Activated CD4-positive, CD25-positive, alpha-beta regulatory T cell treated with anti-CD3 and anti-CD28 coated beads, Interleukin-2, amount 50 U/mL, for 24 hours (primary cell): ENCODE measurements at regions not wholly inside any gene's neighbourhood (a gene's known extent, or its start where the extent isn't known, plus 50 kb on each side); places are given as distances from the start of the nearest gene placed in this dataset.
A peak's percentile ranks its signal among the peaks of the same experiment; 100 is the strongest.

ENCODE experiments used
- ATAC-seq, 2 donors: fragments of 150-1000 bp; cut with Tn5 transposase; one replicate each; pipeline ENCODE4 v1.10.0; 2021; ENCODE audit warnings: mild to moderate bottlenecking in 1 of 2, moderate library complexity in 1 of 2

DNA sequence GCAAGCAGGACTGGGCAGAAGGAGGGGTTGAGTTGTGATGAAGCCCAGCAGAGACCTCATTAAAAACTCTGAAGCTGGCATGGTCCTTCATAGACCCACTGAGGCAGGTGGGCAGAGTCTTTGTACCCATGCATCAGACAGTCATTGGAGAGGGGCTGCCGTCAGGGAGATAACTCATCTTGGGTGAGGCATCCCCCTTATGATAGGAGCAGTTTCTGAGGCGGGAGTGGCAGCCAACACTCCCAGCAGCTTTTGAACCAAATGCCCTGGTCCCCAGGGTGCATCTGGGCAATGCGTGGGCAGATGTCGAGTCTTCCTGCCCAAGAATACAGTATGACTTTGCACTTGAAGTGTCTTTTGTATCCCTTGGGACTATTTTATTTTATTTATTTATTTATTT lies 68.1 kb downstream of the HTR5A start:
- no peak for ATAC-seq

DNA sequence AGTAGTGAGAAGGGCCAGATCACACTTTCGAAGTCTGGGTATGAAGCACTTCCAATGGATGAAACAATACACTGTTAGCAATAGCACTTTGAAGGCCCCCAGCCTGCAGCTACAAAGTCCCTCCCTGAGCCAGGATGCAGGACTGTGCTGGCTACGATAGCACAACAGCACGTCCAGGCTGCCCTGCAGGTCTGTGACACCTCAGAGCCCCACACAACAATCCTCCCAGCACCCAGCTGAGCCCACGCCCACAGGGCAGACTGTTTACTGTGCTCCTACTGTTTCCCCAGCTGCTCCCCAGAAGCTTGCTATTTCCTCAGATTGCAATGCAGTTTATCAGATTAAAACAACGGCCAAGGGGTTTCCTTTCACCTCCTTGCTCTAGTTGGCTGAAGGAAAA lies 71.4 kb downstream of the HTR5A start:
- no peak for ATAC-seq

DNA sequence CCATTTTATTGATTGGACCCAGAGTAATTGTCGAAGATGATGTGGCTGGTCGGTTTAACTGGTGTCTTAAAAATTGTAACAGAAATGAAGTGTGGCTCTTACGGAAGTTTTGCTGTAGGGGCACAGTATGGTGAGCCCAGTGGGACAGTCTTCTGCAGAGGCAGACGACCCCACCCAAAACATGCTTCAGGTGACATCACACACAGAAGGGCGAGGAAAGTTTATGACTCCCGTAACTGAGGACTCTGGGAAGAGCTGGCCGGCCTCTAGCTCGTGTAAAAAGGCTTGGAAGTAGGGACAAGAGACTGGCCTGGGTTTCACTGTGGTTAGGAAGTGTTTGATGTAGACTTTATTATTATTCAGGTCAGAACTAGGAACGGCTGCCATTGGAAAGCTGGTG lies 73.3 kb downstream of the HTR5A start:
- ATAC-seq = no peak

DNA sequence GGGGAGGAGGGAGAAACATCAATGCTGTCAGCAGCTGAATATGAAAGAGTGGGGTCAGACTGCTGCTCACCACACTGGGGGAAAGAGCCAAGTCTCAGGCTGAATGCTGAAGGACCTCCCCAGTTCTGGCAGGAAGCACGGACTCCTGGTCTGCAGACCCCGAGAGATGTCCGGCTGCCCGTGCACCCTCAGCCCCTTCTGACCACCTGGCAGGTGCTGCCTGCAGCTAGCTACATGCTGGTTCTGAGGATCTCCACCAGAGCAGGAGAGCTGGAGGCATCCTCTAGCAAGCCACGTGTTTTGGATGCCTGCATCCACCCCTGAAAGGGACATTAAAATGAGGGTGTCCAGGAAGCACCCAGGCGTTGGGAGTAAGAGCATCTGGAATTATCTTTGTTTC lies 74.2 kb downstream of the HTR5A start:
- no peak for ATAC-seq

DNA sequence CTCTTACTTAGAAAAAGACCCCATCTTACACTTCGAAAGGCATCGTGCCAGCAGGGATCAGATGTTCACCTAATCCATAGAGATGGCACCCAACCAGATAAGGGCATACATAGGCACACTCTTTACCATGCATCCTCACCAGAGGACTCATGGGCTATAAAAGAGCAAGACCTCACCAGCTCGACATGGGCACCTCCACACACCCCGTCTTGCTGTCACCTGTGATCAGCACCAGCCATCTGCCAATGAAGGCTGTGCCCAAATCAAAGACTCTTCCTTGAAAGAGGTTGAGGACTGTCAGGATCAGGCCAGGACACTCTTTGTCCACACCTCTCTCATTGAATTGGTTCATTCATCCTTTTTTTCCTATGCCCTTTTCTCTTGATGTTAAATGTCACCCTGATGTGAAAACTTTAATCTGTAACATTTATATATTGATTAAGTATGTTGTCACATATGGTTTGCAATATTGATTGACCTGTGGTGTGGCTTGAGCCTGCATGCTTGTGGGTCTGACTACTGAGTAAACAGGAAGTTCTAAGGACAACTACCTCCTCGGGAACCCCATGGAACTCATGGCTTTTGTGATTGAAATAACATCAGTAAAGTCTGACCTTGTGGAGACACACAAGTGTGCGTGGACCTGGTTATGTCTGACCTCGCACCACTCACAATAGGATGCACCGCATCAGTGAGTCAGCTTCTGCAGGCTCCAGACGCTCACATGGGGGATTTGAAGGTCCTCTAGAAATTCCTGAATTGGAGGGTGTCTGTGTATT lies 75.5 kb downstream of the HTR5A start:
- ATAC-seq = no peak

DNA sequence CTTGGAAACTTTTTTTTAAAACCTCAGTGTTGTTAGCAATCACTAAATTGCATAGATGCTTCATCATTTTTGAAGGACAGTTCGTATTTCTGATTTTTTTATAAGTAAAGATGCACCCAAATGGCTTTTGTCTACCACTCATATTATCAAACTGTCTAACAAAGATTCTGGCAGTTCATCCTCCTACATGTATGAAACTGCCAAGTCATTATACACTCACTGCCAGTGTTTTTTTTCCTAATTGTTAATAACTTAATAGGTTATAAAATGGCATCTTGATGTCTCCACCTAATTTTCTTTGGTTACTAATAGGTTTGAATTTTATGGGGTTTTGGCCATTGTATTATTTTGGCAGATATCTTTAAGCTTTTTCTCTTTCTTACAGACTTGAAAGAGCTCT lies 77.0 kb downstream of the HTR5A start:
- ATAC-seq = no peak

DNA sequence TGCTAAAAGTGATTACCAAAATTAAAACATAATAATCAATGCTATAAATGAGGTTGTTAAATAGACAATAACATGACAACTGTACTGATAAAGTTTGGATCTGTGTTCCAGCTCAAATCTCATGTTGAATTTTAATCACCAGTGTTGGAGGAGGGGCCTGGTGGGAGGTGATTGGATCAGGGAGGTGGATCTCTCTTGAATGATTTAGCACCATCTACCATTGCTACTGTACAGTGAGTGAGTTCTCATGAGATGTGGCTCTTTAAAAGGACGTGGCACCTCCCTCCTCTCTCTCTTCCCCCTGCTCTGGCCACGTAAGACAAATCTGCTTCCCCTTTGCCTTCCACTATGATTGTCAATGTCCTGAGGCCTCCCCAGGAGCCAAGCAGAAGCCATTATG lies 77.5 kb downstream of the HTR5A start:
- no peak for ATAC-seq

DNA sequence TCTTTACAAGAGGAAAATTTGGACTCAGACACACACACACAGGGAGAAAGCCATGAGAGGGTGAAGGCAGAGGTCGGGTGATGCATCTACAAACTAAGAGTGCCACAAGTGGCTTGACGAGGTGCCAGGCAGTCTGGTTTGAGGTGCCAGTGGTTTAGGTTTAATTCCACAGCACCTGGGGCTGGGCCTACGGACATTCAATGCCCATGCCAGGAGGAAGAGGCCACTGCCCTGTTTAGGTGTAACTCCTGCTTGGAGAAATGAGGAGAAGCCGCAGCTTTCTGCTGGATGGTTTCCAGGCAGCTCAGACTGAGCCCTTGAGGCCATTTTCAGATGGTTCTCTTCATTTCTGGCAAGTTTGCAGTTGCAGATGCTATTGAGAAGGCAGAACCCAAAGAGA lies 83.6 kb downstream of the HTR5A start:
- no peak for ATAC-seq

DNA sequence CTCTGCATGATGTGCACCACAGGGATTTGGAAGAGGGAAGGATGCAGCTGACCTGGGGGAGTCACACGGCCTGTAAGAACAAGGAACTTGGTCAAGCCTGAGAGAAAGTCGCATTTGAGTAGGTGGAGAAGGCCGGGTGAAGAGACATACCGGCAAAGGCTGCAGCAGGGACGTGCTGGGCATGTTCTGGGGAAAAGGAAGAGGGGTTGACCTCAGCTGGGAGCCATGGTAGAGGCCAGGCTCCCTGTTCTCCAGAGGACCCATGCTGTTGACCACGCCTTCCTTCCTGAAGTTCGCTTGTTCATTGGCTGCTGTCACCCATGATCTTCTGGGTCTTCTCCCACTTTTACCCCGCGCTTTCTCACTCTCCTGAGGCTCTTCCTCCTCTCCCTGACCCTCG lies 84.5 kb downstream of the HTR5A start:
- no peak for ATAC-seq

DNA sequence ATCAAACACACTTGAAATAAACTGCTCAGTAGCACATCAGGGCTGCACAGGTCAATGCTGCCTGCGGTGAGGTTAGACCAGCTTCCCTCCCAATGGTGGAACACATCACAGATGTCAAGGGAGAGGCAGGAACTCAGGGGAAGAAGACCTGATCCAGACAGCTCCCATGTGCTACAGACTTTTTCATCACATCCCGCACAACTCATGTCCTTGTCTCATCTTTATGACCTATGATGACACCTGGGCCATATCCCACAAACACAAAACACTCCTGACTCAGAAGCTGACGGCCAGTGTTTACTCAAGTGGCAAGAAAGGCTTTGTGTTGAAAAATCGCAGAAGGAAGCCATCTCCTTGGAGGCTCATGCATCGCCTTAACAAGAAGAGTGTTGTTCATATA lies 91.6 kb downstream of the HTR5A start:
- no peak for ATAC-seq

DNA sequence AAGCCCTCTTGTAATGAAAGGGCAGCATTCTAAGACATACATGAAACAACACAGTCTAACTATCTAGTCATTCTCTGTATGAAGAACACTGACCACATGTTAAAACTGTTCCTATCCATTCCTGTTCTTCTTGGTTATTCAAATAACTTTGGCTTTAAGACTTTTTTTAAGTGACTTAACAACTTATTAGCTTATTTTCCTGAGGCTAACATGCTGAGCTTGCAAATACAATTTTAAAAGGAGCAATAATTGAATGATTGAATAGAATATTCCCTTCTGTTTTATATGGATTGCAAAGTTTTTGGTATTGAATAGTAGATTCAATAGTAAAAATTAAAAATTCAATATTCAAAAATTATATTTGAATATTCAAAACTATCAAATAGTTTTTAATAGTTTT lies 92.3 kb downstream of the HTR5A start:
- ATAC-seq = no peak

DNA sequence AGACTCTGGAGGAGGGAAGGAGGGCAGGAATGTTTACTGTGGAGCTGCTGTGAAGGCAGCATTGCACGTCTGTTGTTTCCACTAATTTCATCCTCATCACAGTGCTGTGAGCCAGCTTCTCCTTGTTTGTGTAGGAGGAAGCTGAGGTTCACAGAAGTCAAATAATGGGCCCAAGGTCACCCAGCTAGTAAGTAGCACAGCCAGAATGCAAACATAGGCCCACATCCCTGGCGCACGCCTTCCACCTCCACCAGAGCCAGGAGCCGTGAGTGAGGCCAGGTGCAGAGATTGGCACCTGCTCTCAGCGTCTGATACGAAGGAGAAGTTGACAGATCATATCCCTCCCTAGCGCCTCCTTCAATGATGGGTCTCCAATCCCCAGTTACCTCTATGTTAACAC lies 93.6 kb downstream of the HTR5A start:
- ATAC-seq = no peak

DNA sequence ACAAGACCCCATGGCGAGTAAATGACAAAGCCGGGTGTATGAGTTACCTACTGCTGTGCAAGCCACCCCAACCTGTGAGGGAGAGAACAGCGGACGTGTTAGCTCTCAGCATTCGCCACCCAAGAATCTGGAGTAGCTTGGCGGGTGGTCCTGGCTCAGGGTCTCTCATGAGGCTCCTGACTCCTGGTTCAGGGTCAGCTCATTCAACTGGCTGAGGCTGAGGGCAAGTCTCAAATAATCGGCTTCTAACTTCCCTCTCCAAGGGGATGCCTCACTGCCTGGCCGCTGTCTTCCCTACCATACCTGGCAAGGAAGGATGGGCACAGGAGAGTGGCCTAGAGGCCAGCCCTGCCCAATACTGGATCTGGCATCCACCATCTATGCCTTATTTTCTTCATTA lies 94.2 kb downstream of the HTR5A start:
- ATAC-seq = no peak

DNA sequence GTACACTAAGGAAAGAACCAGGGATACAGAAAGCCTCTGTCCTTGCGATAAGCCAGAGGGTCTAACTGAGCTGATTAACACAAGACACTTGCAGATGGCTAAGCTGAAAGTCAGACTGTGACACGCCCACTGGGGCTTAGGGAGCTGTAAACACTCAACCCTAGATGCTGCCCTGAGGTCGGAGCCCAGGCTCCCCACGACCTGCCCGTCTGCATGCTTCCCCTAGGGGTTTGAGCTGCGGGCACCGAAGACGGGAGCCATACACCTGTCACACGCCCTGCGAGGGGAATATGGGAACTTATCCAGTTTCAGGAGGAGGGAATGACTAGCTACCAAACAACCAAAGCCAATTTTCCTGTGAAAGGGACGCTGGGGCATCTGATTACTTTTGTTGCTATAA lies 96.0 kb downstream of the HTR5A start:
- ATAC-seq = no peak

DNA sequence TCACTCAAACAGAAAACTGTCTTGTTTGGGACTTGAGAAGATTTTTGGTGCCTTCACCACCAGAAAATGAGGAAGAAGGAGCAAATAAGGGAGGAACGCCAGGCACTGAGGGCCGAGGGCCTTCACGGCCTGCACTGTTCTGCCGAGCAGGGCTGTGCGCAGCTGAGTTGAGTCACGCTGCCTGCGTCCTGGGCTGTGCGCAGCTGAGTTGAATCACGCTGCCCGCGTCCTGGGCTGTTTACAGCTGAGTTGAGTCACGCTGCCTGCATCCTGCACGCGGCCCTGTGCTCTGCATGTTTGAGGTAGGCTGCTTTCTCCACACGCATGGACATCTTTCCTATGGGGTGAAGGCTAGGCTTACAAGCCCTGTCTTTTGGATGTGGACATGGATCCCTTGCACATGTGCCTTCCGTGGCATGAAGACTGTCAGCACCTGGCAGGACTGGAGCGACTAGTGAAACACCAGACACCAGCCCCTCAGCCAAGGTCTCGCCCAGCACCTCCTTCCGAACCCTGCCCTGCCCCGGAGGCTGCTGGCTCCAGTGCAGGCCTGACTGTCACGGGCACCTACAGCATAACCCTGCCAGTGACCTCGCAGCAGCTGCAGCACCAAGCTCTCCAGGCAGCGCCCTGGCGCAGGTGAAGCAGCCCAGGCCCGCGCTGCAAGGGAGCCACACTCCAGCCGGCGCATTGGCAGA lies 96.7 kb downstream of the HTR5A start:
- peak in 1 of 2 donors; percentile 100 for ATAC-seq

DNA sequence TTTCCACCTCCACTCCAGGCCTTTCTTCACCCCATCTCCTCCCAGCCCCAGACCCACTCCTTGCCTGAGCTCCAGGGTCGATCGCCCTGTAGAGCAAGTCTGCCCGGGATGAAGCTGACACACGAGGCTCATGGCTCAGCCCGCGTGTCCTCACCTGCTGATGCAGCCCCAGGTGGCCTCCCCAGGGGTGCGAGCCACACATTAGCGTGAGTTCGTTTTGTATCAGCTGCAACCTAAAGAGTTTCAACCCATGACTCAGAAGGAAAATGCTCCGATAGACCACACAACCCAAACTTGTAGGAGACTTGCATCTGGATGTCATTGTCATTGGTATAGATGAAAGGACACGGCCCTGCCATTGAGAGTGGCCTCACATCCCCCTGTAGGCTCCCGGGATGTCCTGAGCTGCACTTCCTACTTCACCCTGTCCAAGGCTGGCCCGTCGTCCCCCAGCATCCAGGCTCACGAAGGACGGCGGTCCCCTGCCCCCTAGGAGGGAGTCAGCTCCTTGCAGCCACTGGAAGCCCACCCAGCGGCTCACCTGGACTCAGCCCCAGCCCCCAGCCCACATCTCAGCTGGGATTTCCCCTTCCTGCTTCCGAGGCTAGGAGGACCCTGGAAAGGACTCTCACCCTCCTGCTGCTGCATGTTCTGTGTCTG lies 97.7 kb downstream of the HTR5A start:
- ATAC-seq = no peak

DNA sequence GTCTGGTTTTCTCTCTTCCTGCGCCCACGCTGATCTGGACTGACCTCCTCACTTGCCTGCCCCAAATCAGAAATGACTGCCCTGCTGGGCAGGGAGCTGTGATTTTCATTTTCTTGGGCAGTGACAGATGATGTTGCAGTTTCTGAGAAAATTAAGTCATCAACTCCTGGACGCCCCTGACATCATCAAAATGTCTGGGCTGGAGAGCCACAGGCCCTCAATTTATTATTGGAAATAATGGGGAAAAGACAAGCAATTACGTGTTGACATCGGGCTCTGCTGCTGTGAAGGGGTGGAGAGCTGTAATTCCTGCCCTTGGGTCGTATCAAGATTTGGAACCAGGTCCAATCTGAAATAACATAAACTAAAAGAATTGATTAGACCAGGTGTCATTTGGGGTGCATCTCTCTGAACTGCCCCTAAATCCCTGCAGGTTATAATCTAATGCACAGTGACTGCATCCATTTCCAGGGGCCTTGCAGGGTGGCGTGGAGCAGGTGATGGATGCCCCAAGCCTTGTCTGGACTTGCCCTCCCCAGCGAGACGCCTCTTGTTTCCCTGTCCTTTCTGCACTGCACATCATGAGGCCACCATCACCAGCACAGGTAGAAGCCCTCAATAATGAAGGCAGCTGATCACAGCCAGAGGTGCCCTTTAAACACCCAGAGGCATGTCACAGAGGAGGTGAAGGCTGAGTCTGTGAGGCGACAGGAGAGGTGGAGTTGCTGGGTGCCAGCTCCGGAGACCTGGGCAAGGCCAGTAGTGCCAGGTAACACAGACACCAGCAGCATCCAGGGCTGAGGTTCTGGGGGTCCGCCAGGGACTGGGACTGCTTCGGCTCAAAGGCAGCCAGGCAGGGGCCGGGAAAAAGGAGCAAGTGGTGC lies 98.7 kb downstream of the HTR5A start:
- ATAC-seq = no peak

DNA sequence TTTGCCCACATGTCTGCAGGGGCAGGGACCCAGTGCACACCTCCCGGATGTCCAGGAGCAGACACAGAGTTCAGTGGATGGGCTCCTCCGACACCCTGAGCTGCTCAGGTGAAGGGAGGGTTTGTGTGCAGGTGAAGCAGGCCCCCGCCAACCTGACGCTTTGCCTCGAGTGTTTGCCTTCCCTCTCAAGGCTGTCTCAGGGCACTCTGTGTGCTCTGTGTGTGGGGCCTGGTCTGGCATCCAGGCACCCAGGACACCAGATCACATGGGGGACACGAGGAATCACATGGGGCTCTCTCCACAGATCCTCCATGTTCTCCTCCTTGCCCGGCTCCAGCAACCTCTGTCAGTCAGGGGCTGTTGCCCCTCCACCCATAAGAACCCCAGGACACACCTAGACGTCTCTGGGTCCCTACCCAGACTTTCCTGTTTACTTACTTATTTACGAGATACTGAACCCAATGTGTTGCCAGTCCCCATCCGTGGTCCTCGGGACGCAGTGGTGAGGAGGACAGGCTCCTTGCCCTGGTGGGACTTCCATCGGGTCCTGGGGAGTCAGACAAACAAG lies 99.5 kb downstream of the HTR5A start:
- no peak for ATAC-seq

DNA sequence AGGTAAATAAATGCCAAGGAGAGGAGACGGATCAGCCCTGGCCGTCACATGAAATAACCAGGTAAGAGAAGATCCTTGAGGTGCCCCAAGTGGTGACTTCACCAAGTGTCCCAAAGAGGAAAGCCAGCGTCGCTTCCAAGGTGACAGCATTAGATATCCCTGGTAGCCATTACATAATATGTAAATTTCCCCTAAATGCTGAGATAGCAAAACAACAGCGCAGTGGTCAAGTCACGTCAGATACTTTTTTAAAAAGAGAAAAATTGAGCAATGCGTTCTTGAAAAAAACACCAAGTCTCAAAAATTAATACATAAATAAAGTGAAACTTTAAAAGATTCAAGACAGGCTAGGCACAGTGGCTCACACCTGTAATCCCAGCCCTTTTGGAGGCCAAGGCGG lies 100.2 kb downstream of the HTR5A start:
- ATAC-seq = no peak

DNA sequence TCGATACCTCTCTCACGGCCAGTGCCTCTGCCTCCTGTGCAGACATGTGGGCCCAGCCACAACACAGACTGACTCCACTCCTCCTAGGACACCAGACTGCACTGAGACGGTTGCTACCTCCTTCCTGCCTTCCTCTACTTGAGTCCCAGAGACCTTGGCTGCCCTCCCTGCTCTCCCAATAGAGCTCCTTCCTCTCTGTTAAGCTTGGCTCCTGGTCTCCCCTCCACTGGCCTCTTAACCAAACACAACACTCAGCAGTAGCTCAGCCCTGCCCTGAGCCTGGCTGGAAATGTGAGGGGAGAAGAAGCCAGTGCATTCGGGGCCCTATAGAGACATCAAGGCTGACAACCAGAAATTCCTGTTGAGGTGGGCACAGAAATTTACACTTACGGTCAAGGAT lies 102.0 kb downstream of the HTR5A start:
- no peak for ATAC-seq

DNA sequence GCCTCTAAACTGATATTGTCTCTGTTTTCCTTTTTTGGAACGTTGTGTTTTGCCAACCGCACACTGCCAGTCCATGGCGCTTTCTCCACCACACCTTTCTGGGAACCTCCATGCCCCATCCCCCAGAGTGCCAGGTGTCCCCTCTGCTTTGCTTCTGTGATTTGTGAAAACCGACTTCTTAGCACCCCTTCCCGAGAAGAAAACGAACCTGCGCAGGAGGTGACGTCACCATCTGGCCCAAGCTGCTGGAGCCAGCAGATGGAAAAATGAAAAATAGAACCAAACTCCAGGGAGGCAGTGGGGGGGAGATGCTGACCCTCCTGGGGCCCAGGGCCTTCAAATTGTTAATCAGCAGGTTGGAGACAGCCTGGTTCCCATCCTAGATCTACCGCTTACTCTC lies 103.8 kb downstream of the HTR5A start:
- ATAC-seq = no peak

DNA sequence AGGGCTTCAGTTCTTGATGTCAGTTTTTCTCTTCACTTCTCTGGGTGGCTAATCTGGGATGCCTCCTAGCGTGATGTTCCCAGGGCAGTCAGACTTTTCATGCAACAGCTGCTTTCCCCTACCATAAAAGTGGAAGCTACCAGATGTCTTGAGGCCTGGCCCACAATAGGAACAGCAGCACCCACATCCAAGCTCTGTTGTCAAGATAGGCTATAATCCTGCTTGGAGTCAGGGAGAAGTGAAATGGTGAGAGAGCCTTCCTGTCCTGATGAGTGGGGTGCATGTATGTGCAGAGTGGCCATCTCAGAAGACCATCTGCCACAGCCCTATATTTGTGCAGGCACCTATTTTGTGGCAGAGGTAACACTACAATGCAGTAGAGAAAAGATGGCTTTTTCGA lies 108.0 kb downstream of the HTR5A start:
- ATAC-seq = no peak

DNA sequence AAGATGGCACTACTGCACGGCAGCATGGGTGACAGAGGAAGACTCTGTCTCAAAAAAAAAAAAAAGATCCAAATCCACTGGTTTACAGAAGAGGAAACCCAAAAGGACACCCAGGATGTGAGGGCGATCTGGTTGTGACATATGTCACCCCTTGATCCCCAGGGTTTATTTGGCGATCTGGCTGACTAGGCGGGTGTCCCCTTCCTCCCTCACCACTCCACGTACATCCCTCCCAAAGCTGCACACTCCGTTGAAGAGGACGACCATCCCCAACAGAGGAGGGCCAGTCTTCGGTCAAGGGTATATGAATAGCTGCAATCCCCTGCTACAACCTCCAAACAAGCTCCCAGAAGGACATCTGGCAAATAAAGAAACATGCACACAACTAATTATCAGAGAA lies 111.6 kb downstream of the HTR5A start:
- no peak for ATAC-seq
